GM12878 (cell line): ENCODE measurements at regions not wholly inside any gene's neighbourhood (a gene's known extent, or its start where the extent isn't known, plus 50 kb on each side); places are given as distances from the start of the nearest gene placed in this dataset.

ENCODE experiments used
- ATAC-seq: fragments of 200-7000 bp; cut with Tn5 transposase; 3 replicates; pipeline ENCODE4 v1.9.1; 2020; ENCODE audit warnings: mild to moderate bottlenecking, moderate library complexity
- BruUV-seq: library from RNA; stranded (reverse); fragments of 400-500 nt; replicated peaks from 2 replicates; lab custom pipeline; 2021; lab: Mats Ljungman, UMichigan
- CTCF ChIA-PET: fragments of 300-600 bp; sonication (Branson Sonifier 250); formaldehyde crosslinking; extraction: SDS; loops from one replicate; lab custom pipeline; 2021; ENCODE audit warnings: inconsistent platforms; lab: Yijun Ruan, JAX
- POLR2A ChIA-PET: fragments of 350-600 bp; formaldehyde crosslinking; extraction: SDS; loops from one replicate; lab custom pipeline; 2021; ENCODE audit warnings: inconsistent platforms; lab: Charles Lee
- RAD21 ChIA-PET: fragments of 300-600 bp; sonication (Branson Sonifier 250); formaldehyde crosslinking; loops from one replicate; lab custom pipeline; 2023; ENCODE audit warnings: antibody characterized with exemption; ENCODE audit not compliant: unreplicated experiment; lab: Charles Lee
- SMC1A ChIA-PET: fragments of 300-600 bp; sonication (Branson Sonifier 250); formaldehyde crosslinking; loops from one replicate; lab custom pipeline; 2023; ENCODE audit not compliant: unreplicated experiment, uncharacterized antibody; lab: Charles Lee
- DNase-seq: peaks from one replicate; pipeline ENCODE4 v3.0.0-alpha.2; 2011; ENCODE audit warnings: low read depth, low spot score
- FAIRE-seq: peaks from 3 replicates; lab custom pipeline; 2011; peaks lifted over from hg19 to GRCh38; lab: Jason Lieb, UNC
- H2AFZ ChIP-seq: 2 replicates; pipeline ENCODE4 v1.6.0; 2011; ENCODE audit warnings: low read depth, low read length, control low read depth; ENCODE audit not compliant: control insufficient read depth
- H3K27ac ChIP-seq: 2 replicates; pipeline ENCODE4 v1.5.1; 2011; ENCODE audit warnings: control low read depth; ENCODE audit not compliant: control insufficient read depth, insufficient read depth
- H3K27me3 ChIP-seq, 2 experiments: replicated peaks in 1 of 2; 2 replicates each; pipeline versions ENCODE4 v1.6.0 to v1.6.1; 2011; ENCODE audit warnings: low read length in 1 of 2; ENCODE audit not compliant: control insufficient read depth in 2 of 2, insufficient read depth in 2 of 2
- H3K36me3 ChIP-seq, 2 experiments: 2 replicates each; pipeline ENCODE4 v1.5.1; 2011; ENCODE audit warnings: low read length in 1 of 2; ENCODE audit not compliant: control insufficient read depth in 2 of 2, insufficient read depth in 2 of 2
- H3K4me1 ChIP-seq: 2 replicates; pipeline ENCODE4 v1.6.1; 2011; ENCODE audit warnings: mild to moderate bottlenecking, low read length, moderate library complexity, mixed read lengths; ENCODE audit not compliant: control insufficient read depth, insufficient read depth
- H3K4me2 ChIP-seq: 2 replicates; pipeline ENCODE4 v1.6.0; 2011; ENCODE audit warnings: control low read depth; ENCODE audit not compliant: control insufficient read depth, insufficient read depth
- H3K4me3 ChIP-seq: fragments of 200-600 bp; sonication (generic); 2 replicates; pipeline ENCODE4 v1.5.1; 2016
- H3K79me2 ChIP-seq: 2 replicates; pipeline ENCODE4 v1.6.0; 2011; ENCODE audit warnings: low read length; ENCODE audit not compliant: control insufficient read depth, insufficient read depth
- H3K9ac ChIP-seq: 2 replicates; pipeline ENCODE4 v1.8.0; 2011; ENCODE audit warnings: low read length, control low read depth, mixed read lengths; ENCODE audit not compliant: control insufficient read depth, insufficient read depth
- H3K9me3 ChIP-seq: replicated peaks from 3 replicates; pipeline ENCODE4 v1.5.1; 2011; ENCODE audit warnings: mild to moderate bottlenecking, low read length; ENCODE audit not compliant: control insufficient read depth, insufficient read depth
- H4K20me1 ChIP-seq: 2 replicates; pipeline ENCODE4 v1.6.0; 2011; ENCODE audit not compliant: control insufficient read depth, insufficient read depth
- FOS ChIP-seq: IDR thresholded peaks from 3 replicates; pipeline ENCODE4 v1.6.1; 2011; ENCODE audit warnings: borderline replicate concordance; ENCODE audit not compliant: insufficient read length; ENCODE audit errors: extremely low read depth
- IKZF2 ChIP-seq, 2 experiments: fragments of 450-650 bp; IDR thresholded peaks; 2 replicates each; pipeline ENCODE4 v1.6.1; 2017; ENCODE audit warnings: mild to moderate bottlenecking in 2 of 2, moderate library complexity in 2 of 2
- JUNB ChIP-seq: IDR thresholded peaks from 2 replicates; pipeline ENCODE4 v1.6.1; 2016; ENCODE audit warnings: antibody characterized with exemption, mild to moderate bottlenecking
- KDM1A ChIP-seq: fragments of 200-600 bp; sonication (generic); IDR thresholded peaks from 2 replicates; pipeline ENCODE4 v1.6.1; 2016; ENCODE audit warnings: borderline replicate concordance
- MXI1 ChIP-seq: fragments of 150-350 bp; IDR thresholded peaks from 2 replicates; pipeline ENCODE4 v1.6.1; 2011; ENCODE audit warnings: low read depth, mild to moderate bottlenecking, inconsistent platforms, low read length, improper control_type of control experiment
- MYB ChIP-seq: fragments of 150-350 bp; IDR thresholded peaks from 2 replicates; pipeline ENCODE4 v1.6.1; 2014; ENCODE audit warnings: mild to moderate bottlenecking, low read depth, low read length, borderline replicate concordance
- RAD21 ChIP-seq: IDR thresholded peaks from 2 replicates; pipeline ENCODE4 v1.6.1; 2011; ENCODE audit warnings: mild to moderate bottlenecking, low read depth, low read length, moderate library complexity; ENCODE audit not compliant: insufficient read depth
- RCOR1 ChIP-seq: conservative IDR thresholded peaks from 2 replicates; pipeline ENCODE4 v1.6.1; 2012; ENCODE audit warnings: low read depth, low read length, improper control_type of control experiment
- RFX5 ChIP-seq: IDR thresholded peaks from 2 replicates; pipeline ENCODE4 v1.6.1; 2011; ENCODE audit warnings: low read depth, low read length, improper control_type of control experiment
- SRF ChIP-seq, 2 experiments: IDR thresholded peaks; 2 replicates each; pipeline ENCODE4 v1.6.1; 2011; ENCODE audit warnings: low read depth in 2 of 2, low read length in 2 of 2, mild to moderate bottlenecking in 1 of 2, moderate library complexity in 1 of 2
- ZBTB11 ChIP-seq: fragments of 450-650 bp; formaldehyde crosslinking; IDR thresholded peaks from 2 replicates; pipeline ENCODE4 v1.5.0; 2022; ENCODE audit warnings: mild to moderate bottlenecking, missing genetic modification characterization
- ZNF622 ChIP-seq: fragments of 450-650 bp; IDR thresholded peaks from 2 replicates; pipeline ENCODE4 v1.6.1; 2017; ENCODE audit warnings: mild to moderate bottlenecking, inconsistent platforms
- ZZZ3 ChIP-seq: IDR thresholded peaks from 2 replicates; pipeline ENCODE4 v1.6.1; 2011; ENCODE audit warnings: low read depth; ENCODE audit not compliant: control insufficient read depth, insufficient read length
- in situ Hi-C: fragments of 300-500 bp; cut with MboI; formaldehyde crosslinking; loops from 9 replicates; pipeline ENCODE4 v1.14.3; 2018; ENCODE audit warnings: mixed read lengths
- intact Hi-C: fragments of 100-400 bp; cut with micrococcal nuclease; formaldehyde crosslinking; loops from one replicate; pipeline ENCODE4 v1.14.2; 2022; ENCODE audit not compliant: unreplicated experiment

GRCh38 chr7:155162422-155162821, 92.3 kb downstream of the HTR5A start:
- no peaks in the 10 kb centered on the region for H4K20me1 ChIP-seq
- no peak overlapping the region for H3K9ac ChIP-seq
- no peak for FAIRE-seq
- no peak for DNase-seq
- RAD21 ChIA-PET, result interaction anchor here (1.4 kb wide), 1 partner anchor 182 kb away, joined by 5 read pairs; no protein-coding TSS in a partner anchor
- no peak for ATAC-seq
- POLR2A ChIA-PET, result no interaction called here
- H3K4me3 ChIP-seq, result no peak overlapping the region
- H2AFZ ChIP-seq, result no peak overlapping the region
- no peaks in the 10 kb centered on the region for H3K79me2 ChIP-seq
- no peaks in the 10 kb centered on the region for H3K4me1 ChIP-seq
- no TSS peak for BruUV-seq
- H3K9me3 ChIP-seq, result no peaks in the 10 kb centered on the region
- intact Hi-C loops, result no loop called here
- H3K27me3 ChIP-seq, result no peaks in the 10 kb centered on the region
- in situ Hi-C loops, result no loop called here
- no peak overlapping the region for H3K27ac ChIP-seq
- CTCF ChIA-PET, result interaction anchor here (1.5 kb wide), 1 partner anchor 235 kb away, joined by 4 read pairs; no protein-coding TSS in a partner anchor
- H3K4me2 ChIP-seq, result no peak overlapping the region
- H3K36me3 ChIP-seq, result no peaks in the 10 kb centered on the region
- no peak for TF ChIP-seq FOS
- no peak for TF ChIP-seq RCOR1
- TF ChIP-seq ZNF622, result no peak
- TF ChIP-seq RFX5, result no peak
- no peak for TF ChIP-seq JUNB
- TF ChIP-seq ZBTB11 (CRISPR knock-in tag), result no peak
- no peak for TF ChIP-seq IKZF2 (IDR thresholded peaks at IDR 0.05)
- TF ChIP-seq MXI1, result no peak
- no peak for TF ChIP-seq KDM1A
- no peak for TF ChIP-seq RAD21
- no peak for TF ChIP-seq MYB
- no peak for TF ChIP-seq ZZZ3
- TF ChIP-seq SRF (IDR thresholded peaks at IDR 0.05; ENCODE audit: low read depth in 2 of 2, low read length in 2 of 2), result no peak
- TF ChIP-seq, all 136 proteins: peak for 0
- SMC1A ChIA-PET, result no interaction called here
